ENCODE measurements at regions not wholly inside any gene's neighbourhood (a gene's known extent, or its start where the extent isn't known, plus 50 kb on each side); places are given as distances from the start of the nearest gene placed in this dataset.

- BruUV-seq (replicated peaks): no TSS peak
- ATAC-seq (no peak), DNase-seq (ENCODE audit: extremely low read depth in 1 of 4, low spot score in 3 of 4) (no peak), FAIRE-seq (no peak)
- no peak overlapping the region for H3K27ac ChIP-seq (ENCODE audit: extremely low read depth, low read depth, low read length)
- POLR2A ChIA-PET: no interaction called here
- no peak overlapping the region for H3K9ac ChIP-seq (ENCODE audit: insufficient read depth in 1 of 2, low read depth in 2 of 2, low read length in 2 of 2)
- H3K9me1 ChIP-seq (ENCODE audit: control insufficient read depth, insufficient read depth, low read length): no peaks in the 10 kb centered on the region
- in situ Hi-C loops (cut with MboI) (no loop called here), intact Hi-C loops (cut with micrococcal nuclease) (no loop called here)
- H3K36me3 ChIP-seq (ENCODE audit: control insufficient read depth, insufficient read depth, low read length): no peaks in the 10 kb centered on the region
- no peak overlapping the region for H2AFZ ChIP-seq (ENCODE audit: low read depth, low read length)
- no peaks in the 10 kb centered on the region for H4K20me1 ChIP-seq (replicated peaks; ENCODE audit: control insufficient read depth, insufficient read depth, low read length)
- CTCF ChIA-PET (ENCODE audit: low intra/inter-chr PET ratio): no interaction called here
- whole genome bisulfite sequencing (ENCODE audit: insufficient coverage, low coverage, missing lambda C conversion rate): 13% methylated on average over 23 of the region's 27 CpGs
- no peak overlapping the region for H3K4me3 ChIP-seq
- H3K79me2 ChIP-seq (ENCODE audit: control insufficient read depth, insufficient read depth, low read length): no peaks in the 10 kb centered on the region
- H3K4me1 ChIP-seq (replicated peaks in 1 of 2; ENCODE audit: control insufficient read depth in 2 of 2, insufficient read depth in 2 of 2, low read length in 2 of 2): no peaks in the 10 kb centered on the region
- no peaks in the 10 kb centered on the region for H3K9me3 ChIP-seq (replicated peaks; ENCODE audit: control insufficient read depth, insufficient read depth, low read depth, low read length)
- no peak overlapping the region for H3K4me2 ChIP-seq (ENCODE audit: insufficient read depth, low read length)
- no peaks in the 10 kb centered on the region for H3K27me3 ChIP-seq (ENCODE audit: control insufficient read depth in 2 of 2, insufficient read depth in 2 of 2, low read length in 2 of 2)
- TF ChIP-seq ZNF134 (CRISPR knock-in tag; conservative IDR thresholded peaks at IDR 0.05) (no peak), MAZ (CRISPR knock-in tag; conservative IDR thresholded peaks at IDR 0.05 in 1 of 2, IDR thresholded peaks at IDR 0.05 in 1 of 2) (no peak), HINFP (tag; conservative IDR thresholded peaks at IDR 0.05; ENCODE audit: low read depth) (no peak), ZEB2 (IDR thresholded peaks at IDR 0.05) (no peak), ZNF609 (CRISPR knock-in tag; IDR thresholded peaks at IDR 0.05; ENCODE audit: borderline replicate concordance) (no peak), FOS (IDR thresholded peaks at IDR 0.05; ENCODE audit: extremely low read depth, insufficient read length) (no peak), PBX2 (CRISPR knock-in tag; IDR thresholded peaks at IDR 0.05; ENCODE audit: low read depth) (no peak), PBX2 (tag; conservative IDR thresholded peaks at IDR 0.05; ENCODE audit: low read depth) (no peak)
These were observed 387.6 kb upstream of the EYS start for GRCh38 chr6:66094615-66095014.

All from K562 (cell line).